Brain microvascular endothelial cell (primary cell): ENCODE measurements at regions not wholly inside any gene's neighbourhood (a gene's known extent, or its start where the extent isn't known, plus 50 kb on each side); places are given as distances from the start of the nearest gene placed in this dataset.

Source experiments
- DNase-seq: peaks from one replicate; pipeline ENCODE4 v3.0.0-alpha.2; 2020
- H3K27ac ChIP-seq: fragments of 250-450 bp; sonication (Bioruptor Pico); 2 replicates; pipeline ENCODE4 v1.5.1; 2020; ENCODE audit warnings: mild to moderate bottlenecking, moderate library complexity
- H3K27me3 ChIP-seq: fragments of 250-450 bp; sonication (Bioruptor Pico); replicated peaks from 2 replicates; pipeline ENCODE4 v1.5.1; 2020; ENCODE audit warnings: mild to moderate bottlenecking
- H3K36me3 ChIP-seq: fragments of 250-450 bp; sonication (Bioruptor Pico); replicated peaks from 2 replicates; pipeline ENCODE4 v1.5.1; 2020; ENCODE audit warnings: mild to moderate bottlenecking
- H3K4me3 ChIP-seq: 2 replicates; pipeline ENCODE4 v1.5.1; 2011; ENCODE audit warnings: low read depth, mild to moderate bottlenecking, control low read depth, low read length, moderate library complexity
- CTCF ChIP-seq: IDR thresholded peaks from 2 replicates; pipeline ENCODE4 v1.5.1; 2011; ENCODE audit warnings: low read depth, mild to moderate bottlenecking, moderate library complexity, low read length, control low read depth, inconsistent platforms; ENCODE audit errors: missing control alignments
- in situ Hi-C: cut with HindIII; loops from 2 replicates; pipeline ENCODE4 v1.10.0; 2017; ENCODE audit warnings: low sequenced_read_pairs, low pct_ligation_motif_present

GRCh38 chr22:47940211-47940610 lies 1177.8 kb downstream of the TBC1D22A start:
- no peak overlapping the region for H3K27ac ChIP-seq
- no peak for TF ChIP-seq CTCF
- in situ Hi-C loops, result no loop called here

DNA sequence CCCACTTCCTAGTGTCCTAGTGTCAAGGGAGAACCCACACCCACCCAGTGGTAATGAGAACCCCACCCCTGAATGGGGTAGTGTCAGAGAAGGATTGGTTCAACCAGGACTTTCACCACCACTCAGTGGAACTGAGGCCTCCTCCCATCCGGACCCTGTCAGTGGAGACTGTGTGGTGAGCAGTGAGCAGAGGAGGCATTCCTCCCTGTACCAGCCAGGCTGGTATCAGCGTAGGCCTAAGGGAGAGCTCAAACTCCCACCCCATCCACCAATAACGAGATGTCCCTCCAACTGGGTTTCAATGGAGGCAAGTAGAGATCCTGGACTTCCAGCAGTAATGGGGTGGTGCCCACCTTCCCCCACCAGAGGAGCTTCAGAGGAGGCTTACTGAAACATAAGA lies 1171.4 kb downstream of the TBC1D22A start:
- Histone ChIP-seq H3K27ac (no peak overlapping the region), H3K27me3 (no peaks in the 10 kb centered on the region), H3K4me3 (no peak overlapping the region), H3K36me3 (no peaks in the 10 kb centered on the region)
- no peak for DNase-seq
- TF ChIP-seq CTCF, result no peak
- in situ Hi-C loops, result no loop called here

More at GRCh38 chr22:47940211-47940610, 1177.8 kb downstream of the TBC1D22A start:
- DNase-seq, result no peak
- no peak overlapping the region for H3K4me3 ChIP-seq
- no peaks in the 10 kb centered on the region for H3K27me3 ChIP-seq
- H3K36me3 ChIP-seq, result no peaks in the 10 kb centered on the region

- in situ Hi-C loops, result no loop called here
- DNase-seq, result no peak
- Histone ChIP-seq H3K27me3 (no peaks in the 10 kb centered on the region), H3K4me3 (no peak overlapping the region), H3K36me3 (no peaks in the 10 kb centered on the region), H3K27ac (no peak overlapping the region)
- TF ChIP-seq CTCF, result no peak
Measured at GRCh38 chr22:47933226-47933625, 1170.8 kb downstream of the TBC1D22A start.

DNA sequence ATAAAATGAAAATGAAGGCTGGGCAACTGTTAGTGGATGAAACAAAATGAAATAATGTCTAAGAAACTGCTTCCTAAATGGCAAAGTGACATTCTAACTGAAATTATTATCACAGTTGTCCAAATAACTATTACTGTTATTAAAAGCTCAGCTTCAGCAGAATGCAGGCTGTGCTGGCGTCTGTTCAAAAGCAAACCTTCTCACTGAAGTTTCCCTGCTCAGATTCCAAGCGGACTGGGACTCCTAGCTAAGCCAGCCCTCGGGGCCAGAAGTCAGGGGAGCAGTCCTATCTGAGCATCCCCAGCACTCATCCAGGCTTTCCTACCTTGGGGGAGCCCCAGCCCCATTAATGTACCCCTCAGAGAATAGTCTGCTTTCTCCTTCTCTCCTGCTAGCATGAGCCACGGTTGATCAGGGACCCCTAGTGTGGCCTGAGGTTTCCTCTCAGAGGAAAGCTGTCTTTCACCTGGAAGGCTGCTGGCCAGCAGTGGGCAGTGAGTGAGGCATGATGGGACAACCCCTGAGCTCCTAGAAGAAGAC lies 1167.3 kb downstream of the TBC1D22A start:
- no peak for TF ChIP-seq CTCF
- Histone ChIP-seq H3K4me3 (no peak overlapping the region), H3K27me3 (no peaks in the 10 kb centered on the region), H3K27ac (no peak overlapping the region), H3K36me3 (no peaks in the 10 kb centered on the region)
- in situ Hi-C loops, result no loop called here
- DNase-seq, result no peak

DNA sequence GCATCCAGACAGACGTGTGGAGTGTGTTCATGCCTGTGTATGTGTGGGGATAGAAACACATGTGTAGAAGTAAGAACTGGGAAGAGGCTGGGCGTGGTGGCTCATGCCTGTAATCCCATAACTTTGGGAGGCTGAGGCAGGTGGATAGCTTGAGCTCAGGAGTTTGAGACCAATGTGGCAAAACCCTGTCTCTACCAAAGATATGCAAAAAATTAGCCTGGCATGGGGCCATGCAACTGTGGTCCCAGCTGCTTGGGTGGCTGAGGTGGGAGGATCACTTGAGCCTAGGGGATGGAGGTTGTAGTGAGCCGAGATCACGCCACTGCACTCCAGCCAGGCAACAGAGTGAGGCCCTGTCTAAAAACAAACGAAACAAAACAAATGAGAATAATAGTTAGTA lies 1166.6 kb downstream of the TBC1D22A start:
- no peak for DNase-seq
- Histone ChIP-seq H3K4me3 (no peak overlapping the region), H3K27me3 (no peaks in the 10 kb centered on the region), H3K36me3 (no peaks in the 10 kb centered on the region), H3K27ac (no peak overlapping the region)
- in situ Hi-C loops, result no loop called here
- TF ChIP-seq CTCF, result no peak

DNA sequence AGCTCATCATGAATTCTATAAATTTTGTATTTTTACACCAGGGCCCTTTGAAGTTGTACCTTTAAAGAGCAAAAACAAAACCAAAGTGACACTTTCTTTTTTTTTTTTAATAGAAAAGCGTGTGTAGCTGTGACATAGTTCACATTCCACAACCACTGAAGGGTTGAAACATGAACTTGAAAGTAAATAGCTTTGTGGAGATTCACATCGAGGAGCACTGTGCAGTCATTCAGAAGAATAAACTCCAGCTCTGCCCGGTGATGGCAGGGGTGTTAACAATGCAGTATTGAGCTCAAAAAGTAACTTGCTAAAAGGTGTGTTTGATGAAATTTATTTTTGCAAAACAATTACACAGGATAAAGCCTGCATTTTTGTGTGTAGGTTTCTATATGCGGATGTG lies 1166.2 kb downstream of the TBC1D22A start:
- no peaks in the 10 kb centered on the region for H3K36me3 ChIP-seq
- H3K27ac ChIP-seq, result no peak overlapping the region
- in situ Hi-C loops, result no loop called here
- no peaks in the 10 kb centered on the region for H3K27me3 ChIP-seq
- no peak for TF ChIP-seq CTCF
- no peak overlapping the region for H3K4me3 ChIP-seq
- no peak for DNase-seq
